Liver (tissue), 8 donors: ENCODE measurements at regions not wholly inside any gene's neighbourhood (a gene's known extent, or its start where the extent isn't known, plus 50 kb on each side); places are given as distances from the start of the nearest gene placed in this dataset.

Source experiments
- DNase-seq: peaks from one replicate; pipeline ENCODE4 v3.0.0-alpha.2; 2017; ENCODE audit warnings: low spot score
- H3K27ac ChIP-seq, 2 donors: one replicate each; pipeline ENCODE4 v1.7.0; 2013; ENCODE audit warnings: inconsistent platforms in 2 of 2, low read length in 2 of 2, control low read depth in 1 of 2, low read depth in 1 of 2, mild to moderate bottlenecking in 1 of 2
- H3K27me3 ChIP-seq, 4 donors: one replicate each; pipeline versions ENCODE4 v1.6.1 to v1.7.0; 2013; ENCODE audit warnings: low read length in 3 of 4, inconsistent platforms in 1 of 4, mild to moderate bottlenecking in 1 of 4, moderate library complexity in 1 of 4; ENCODE audit not compliant: control insufficient read depth in 4 of 4, insufficient read depth in 4 of 4
- H3K36me3 ChIP-seq, 4 donors: one replicate each; pipeline versions ENCODE4 v1.6.1 to v1.7.0; 2013; ENCODE audit warnings: low read length in 3 of 4, mild to moderate bottlenecking in 3 of 4, low read depth in 1 of 4, moderate library complexity in 1 of 4; ENCODE audit not compliant: control insufficient read depth in 4 of 4, insufficient read depth in 3 of 4
- H3K4me1 ChIP-seq, 4 donors: one replicate each; pipeline versions ENCODE4 v1.6.1 to v1.7.0; 2013; ENCODE audit warnings: low read length in 3 of 4, mild to moderate bottlenecking in 3 of 4, moderate library complexity in 1 of 4; ENCODE audit not compliant: control insufficient read depth in 4 of 4, insufficient read depth in 4 of 4
- H3K4me3 ChIP-seq, 3 donors: one replicate each; pipeline versions ENCODE4 v1.6.1 to v1.7.0; 2013; ENCODE audit warnings: low read length in 3 of 3, control low read depth in 1 of 3, low read depth in 1 of 3, mild to moderate bottlenecking in 1 of 3
- H3K9ac ChIP-seq, 2 donors: one replicate each; pipeline ENCODE4 v1.7.0; 2013; ENCODE audit warnings: low read length in 2 of 2, mild to moderate bottlenecking in 2 of 2, moderate library complexity in 2 of 2, control low read depth in 1 of 2, low read depth in 1 of 2
- H3K9me3 ChIP-seq, 4 donors: one replicate each; pipeline versions ENCODE4 v1.6.1 to v1.7.0; 2013; ENCODE audit warnings: low read length in 3 of 4; ENCODE audit not compliant: control insufficient read depth in 4 of 4
- EGR1 ChIP-seq, 2 donors: IDR thresholded peaks; 2 replicates each; pipeline ENCODE4 v1.6.1; 2016 to 2018; ENCODE audit warnings: antibody characterized with exemption in 2 of 2, low read depth in 2 of 2
- FOXA1 ChIP-seq: IDR thresholded peaks from 2 replicates; pipeline ENCODE4 v1.6.1; 2016; ENCODE audit warnings: antibody characterized with exemption
- FOXA2 ChIP-seq: IDR thresholded peaks from 2 replicates; pipeline ENCODE4 v1.6.1; 2016; ENCODE audit warnings: antibody characterized with exemption
- GABPA ChIP-seq, 2 donors: IDR thresholded peaks in 1 of 2; conservative IDR thresholded peaks in 1 of 2; 2 replicates each; pipeline ENCODE4 v1.6.1; 2016; ENCODE audit warnings: antibody characterized with exemption in 2 of 2, mild to moderate bottlenecking in 1 of 2, moderate library complexity in 1 of 2
- HNF4A ChIP-seq, 2 donors: conservative IDR thresholded peaks; 2 replicates each; pipeline ENCODE4 v1.6.1; 2016; ENCODE audit warnings: antibody characterized with exemption in 2 of 2, mild to moderate bottlenecking in 2 of 2
- HNF4G ChIP-seq: IDR thresholded peaks from 2 replicates; pipeline ENCODE4 v1.6.1; 2016; ENCODE audit warnings: antibody characterized with exemption
- JUND ChIP-seq, 2 donors: IDR thresholded peaks; 2 replicates each; pipeline ENCODE4 v1.6.1; 2016; ENCODE audit warnings: antibody characterized with exemption in 2 of 2
- MAX ChIP-seq: IDR thresholded peaks from 2 replicates; pipeline ENCODE4 v1.6.1; 2016; ENCODE audit warnings: antibody characterized with exemption
- NR2F2 ChIP-seq: IDR thresholded peaks from 2 replicates; pipeline ENCODE4 v1.6.1; 2016; ENCODE audit warnings: antibody characterized with exemption
- RAD21 ChIP-seq, 2 donors: IDR thresholded peaks; 2 replicates each; pipeline ENCODE4 v1.6.1; 2016; ENCODE audit warnings: antibody characterized with exemption in 2 of 2, mild to moderate bottlenecking in 2 of 2
- REST ChIP-seq: IDR thresholded peaks from 2 replicates; pipeline ENCODE4 v1.6.1; 2016; ENCODE audit warnings: antibody characterized with exemption, mild to moderate bottlenecking
- RXRA ChIP-seq, 2 donors: IDR thresholded peaks; 2 replicates each; pipeline ENCODE4 v1.6.1; 2017 to 2018; ENCODE audit warnings: antibody characterized with exemption in 2 of 2, mild to moderate bottlenecking in 1 of 2
- SP1 ChIP-seq: IDR thresholded peaks from 2 replicates; pipeline ENCODE4 v1.6.1; 2018; ENCODE audit warnings: antibody characterized with exemption, mild to moderate bottlenecking
- TAF1 ChIP-seq: conservative IDR thresholded peaks from 2 replicates; pipeline ENCODE4 v1.6.1; 2016; ENCODE audit warnings: antibody characterized with exemption, mild to moderate bottlenecking
- YY1 ChIP-seq: IDR thresholded peaks from 2 replicates; pipeline ENCODE4 v1.6.1; 2016; ENCODE audit warnings: antibody characterized with exemption, mild to moderate bottlenecking
- WGBS: extraction: QIAGEN DNeasy Blood & Tissue Kit; methylation state at CpG from one replicate; pipeline ENCODE4 v1.1.7; 2013; 5-methylcytosine and 5-hydroxymethylcytosine counted together
- TF ChIP-seq, protein P1 (sequence below): fragments of 150-350 bp; IDR thresholded peaks from 2 replicates; pipeline ENCODE4 v1.5.1; 2017; ENCODE audit warnings: improper control_type of control experiment, low read depth, low read length; ENCODE audit not compliant: missing input control
- TF ChIP-seq, protein P2 (sequence below): IDR thresholded peaks from 2 replicates; pipeline ENCODE4 v1.6.1; 2016; ENCODE audit warnings: antibody characterized with exemption
- TF ChIP-seq, protein P3 (sequence below): IDR thresholded peaks from 2 replicates; pipeline ENCODE4 v1.6.1; 2016; ENCODE audit warnings: antibody characterized with exemption
- donor health status: healthy.
- donor health status: healthy.
- donor health status: healthy.
- donor health status: healthy.
- donor health status: healthy.

GRCh38 chrX:124208660-124209059, 123.8 kb upstream of the TEX13D start (continued):
- no peak for TF ChIP-seq REST
- TF ChIP-seq SP1, result no peak
- no peak for TF ChIP-seq HNF4G

- Histone ChIP-seq H3K27me3 (no peaks in the 10 kb centered on the region), H3K9ac (no peak overlapping the region), H3K9me3 (no peaks in the 10 kb centered on the region), H3K27ac (no peak overlapping the region), H3K4me3 (no peak overlapping the region), H3K36me3 (no peaks in the 10 kb centered on the region), H3K4me1 (no peaks in the 10 kb centered on the region)
- no peak for DNase-seq
- TF ChIP-seq NR2F2, result no peak
- no peak for TF ChIP-seq HNF4G
- no peak for TF ChIP-seq MAX
- TF ChIP-seq REST, result no peak
- TF ChIP-seq FOXA1, result no peak
- no peak for TF ChIP-seq TAF1
- no peak for TF ChIP-seq EGR1 (IDR thresholded peaks at IDR 0.05; ENCODE audit: low read depth in 2 of 2)
- TF ChIP-seq RAD21 (IDR thresholded peaks at IDR 0.05), result no peak
- TF ChIP-seq, protein P1, sequence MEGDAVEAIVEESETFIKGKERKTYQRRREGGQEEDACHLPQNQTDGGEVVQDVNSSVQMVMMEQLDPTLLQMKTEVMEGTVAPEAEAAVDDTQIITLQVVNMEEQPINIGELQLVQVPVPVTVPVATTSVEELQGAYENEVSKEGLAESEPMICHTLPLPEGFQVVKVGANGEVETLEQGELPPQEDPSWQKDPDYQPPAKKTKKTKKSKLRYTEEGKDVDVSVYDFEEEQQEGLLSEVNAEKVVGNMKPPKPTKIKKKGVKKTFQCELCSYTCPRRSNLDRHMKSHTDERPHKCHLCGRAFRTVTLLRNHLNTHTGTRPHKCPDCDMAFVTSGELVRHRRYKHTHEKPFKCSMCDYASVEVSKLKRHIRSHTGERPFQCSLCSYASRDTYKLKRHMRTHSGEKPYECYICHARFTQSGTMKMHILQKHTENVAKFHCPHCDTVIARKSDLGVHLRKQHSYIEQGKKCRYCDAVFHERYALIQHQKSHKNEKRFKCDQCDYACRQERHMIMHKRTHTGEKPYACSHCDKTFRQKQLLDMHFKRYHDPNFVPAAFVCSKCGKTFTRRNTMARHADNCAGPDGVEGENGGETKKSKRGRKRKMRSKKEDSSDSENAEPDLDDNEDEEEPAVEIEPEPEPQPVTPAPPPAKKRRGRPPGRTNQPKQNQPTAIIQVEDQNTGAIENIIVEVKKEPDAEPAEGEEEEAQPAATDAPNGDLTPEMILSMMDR, result no peak
- TF ChIP-seq SP1, result no peak
- TF ChIP-seq, protein P2, sequence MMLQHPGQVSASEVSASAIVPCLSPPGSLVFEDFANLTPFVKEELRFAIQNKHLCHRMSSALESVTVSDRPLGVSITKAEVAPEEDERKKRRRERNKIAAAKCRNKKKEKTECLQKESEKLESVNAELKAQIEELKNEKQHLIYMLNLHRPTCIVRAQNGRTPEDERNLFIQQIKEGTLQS, result no peak
- TF ChIP-seq FOXA2, result no peak
- TF ChIP-seq HNF4A (conservative IDR thresholded peaks at IDR 0.05), result no peak
- TF ChIP-seq YY1, result no peak
- no peak for TF ChIP-seq RXRA (IDR thresholded peaks at IDR 0.05)
- no peak for TF ChIP-seq JUND (IDR thresholded peaks at IDR 0.05)
- TF ChIP-seq, protein P3, sequence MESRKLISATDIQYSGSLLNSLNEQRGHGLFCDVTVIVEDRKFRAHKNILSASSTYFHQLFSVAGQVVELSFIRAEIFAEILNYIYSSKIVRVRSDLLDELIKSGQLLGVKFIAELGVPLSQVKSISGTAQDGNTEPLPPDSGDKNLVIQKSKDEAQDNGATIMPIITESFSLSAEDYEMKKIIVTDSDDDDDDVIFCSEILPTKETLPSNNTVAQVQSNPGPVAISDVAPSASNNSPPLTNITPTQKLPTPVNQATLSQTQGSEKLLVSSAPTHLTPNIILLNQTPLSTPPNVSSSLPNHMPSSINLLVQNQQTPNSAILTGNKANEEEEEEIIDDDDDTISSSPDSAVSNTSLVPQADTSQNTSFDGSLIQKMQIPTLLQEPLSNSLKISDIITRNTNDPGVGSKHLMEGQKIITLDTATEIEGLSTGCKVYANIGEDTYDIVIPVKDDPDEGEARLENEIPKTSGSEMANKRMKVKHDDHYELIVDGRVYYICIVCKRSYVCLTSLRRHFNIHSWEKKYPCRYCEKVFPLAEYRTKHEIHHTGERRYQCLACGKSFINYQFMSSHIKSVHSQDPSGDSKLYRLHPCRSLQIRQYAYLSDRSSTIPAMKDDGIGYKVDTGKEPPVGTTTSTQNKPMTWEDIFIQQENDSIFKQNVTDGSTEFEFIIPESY, result no peak
- no peak for TF ChIP-seq GABPA (IDR thresholded peaks at IDR 0.05 in 1 of 2, conservative IDR thresholded peaks at IDR 0.05 in 1 of 2)
- 69% methylated on average over 6 of the region's 6 CpGs for WGBS
These were observed 122.5 kb upstream of the TEX13D start for GRCh38 chrX:124209792-124210576.
